Motor neuron (in vitro differentiated cells): ENCODE measurements at regions not wholly inside any gene's neighbourhood (a gene's known extent, or its start where the extent isn't known, plus 50 kb on each side); places are given as distances from the start of the nearest gene placed in this dataset.
A peak's percentile ranks its signal among the peaks of the same experiment; 100 is the strongest.

Experiments used
- ATAC-seq, 8 experiments: fragments of 200-7000 bp; cut with Tn5 transposase; replicated peaks in 6 of 8; 2 replicates each; pipeline ENCODE4 v1.8.0; 2021; ENCODE audit warnings: mild to moderate bottlenecking in 8 of 8, moderate library complexity in 8 of 8
- H3K27ac ChIP-seq, 2 donors: fragments of 250-450 bp; sonication (Bioruptor Pico); 2 replicates each; pipeline ENCODE4 v1.9.0; 2021; ENCODE audit warnings: antibody characterized with exemption in 2 of 2, mild to moderate bottlenecking in 2 of 2, moderate library complexity in 1 of 2
- H3K4me1 ChIP-seq, 2 donors: fragments of 250-450 bp; sonication (Bioruptor Pico); replicated peaks in 1 of 2; 2 replicates each; pipeline ENCODE4 v1.6.1; 2021; ENCODE audit warnings: antibody characterized with exemption in 2 of 2, mild to moderate bottlenecking in 2 of 2, moderate library complexity in 1 of 2
- H3K4me3 ChIP-seq, 5 donors: fragments of 250-450 bp; sonication (Bioruptor Pico); 2 replicates each; pipeline ENCODE4 v1.9.0; 2021; ENCODE audit warnings: antibody characterized with exemption in 5 of 5, mild to moderate bottlenecking in 5 of 5, moderate library complexity in 4 of 5
- WGBS, 10 experiments: fragments of 450-650 bp; shearing (Covaris generic); methylation state at CpG; one replicate each; pipeline ENCODE4 v1.0.0; 2022; 5-methylcytosine and 5-hydroxymethylcytosine counted together
- in situ Hi-C, 9 experiments: fragments of 400-800 bp; cut with MboI; loops; one replicate each; pipeline ENCODE4 v1.15.0; 2021; ENCODE audit warnings: low sequenced_read_pairs in 9 of 9, low pct_unique_long_range_greater_than_20kb in 2 of 9; ENCODE audit not compliant: unreplicated experiment in 9 of 9

- ATAC-seq: no peak
- WGBS, 10 experiments: 3 to 97% (median 90%) methylated on average over 2 to 5 of the region's 5 CpGs
- in situ Hi-C loops: no loop called here
- no peak overlapping the region for H3K4me3 ChIP-seq
- no peak overlapping the region for H3K27ac ChIP-seq
- H3K4me1 ChIP-seq: no peaks in the 10 kb centered on the region
These were observed 402.9 kb upstream of the MAP3K7 start for GRCh38 chr6:90989763-90990162.

GRCh38 chr6:90984066-90984465 lies 397.2 kb upstream of the MAP3K7 start:
- ATAC-seq: no peak
- Histone ChIP-seq H3K4me3 (no peak overlapping the region), H3K27ac (no peak overlapping the region), H3K4me1 (peaks cover 0 to under 1% of the 10 kb centered on the region in 2 donors)
- in situ Hi-C loops: no loop called here
- 0 to 100% (median 78%) methylated on average over 1 to 3 of the region's 3 CpGs; no CpG with 5 or more reads in 2 of the 10 experiments for WGBS, 10 experiments

- WGBS, 10 experiments: 0 to 70% (median 35%) methylated on average over 1 to 4 of the region's 4 CpGs; no CpG with 5 or more reads in 4 of the 10 experiments
- Histone ChIP-seq H3K4me1 (peaks cover 0 to 4% of the 10 kb centered on the region in 2 donors), H3K4me3 (no peak overlapping the region), H3K27ac (no peak overlapping the region)
- ATAC-seq: no peak
- in situ Hi-C loops: no loop called here
These were observed 396.6 kb upstream of the MAP3K7 start for GRCh38 chr6:90983462-90983861.

GRCh38 chr6:90982581-90982980 lies 395.7 kb upstream of the MAP3K7 start:
- no peak for ATAC-seq
- H3K4me1 ChIP-seq: peaks cover 0 to 4% of the 10 kb centered on the region in 2 donors
- H3K4me3 ChIP-seq: no peak overlapping the region
- H3K27ac ChIP-seq: no peak overlapping the region
- WGBS, 10 experiments: 0 to 95% (median 81%) methylated on average over 1 to 4 of the region's 7 CpGs; no CpG with 5 or more reads in 2 of the 10 experiments
- in situ Hi-C loops: no loop called here

GRCh38 chr6:90982051-90982450 lies 395.2 kb upstream of the MAP3K7 start:
- H3K27ac ChIP-seq: no peak overlapping the region
- 20 to 100% (median 96%) methylated on average over 1 to 3 of the region's 3 CpGs; no CpG with 5 or more reads in 2 of the 10 experiments for WGBS, 10 experiments
- H3K4me3 ChIP-seq: no peak overlapping the region
- peak in 1 of 8 experiments; percentile 39 for ATAC-seq
- in situ Hi-C loops: no loop called here
- peaks cover 0 to 4% of the 10 kb centered on the region in 2 donors for H3K4me1 ChIP-seq

GRCh38 chr6:90978046-90978445 lies 391.2 kb upstream of the MAP3K7 start:
- ATAC-seq: peak in 2 of 8 experiments; percentile 27 to 56
- WGBS, 10 experiments: 0 to 90% (median 59%) methylated on average over 2 to 4 of the region's 4 CpGs; no CpG with 5 or more reads in 1 of the 10 experiments

GRCh38 chr6:90977513-90977912 lies 390.6 kb upstream of the MAP3K7 start:
- Histone ChIP-seq H3K27ac (no peak overlapping the region), H3K4me1 (peaks cover 0 to 9% of the 10 kb centered on the region in 2 donors), H3K4me3 (no peak overlapping the region)
- no peak for ATAC-seq
- WGBS, 10 experiments: 0 to 100% (median 18%) methylated on average over 1 of the region's 1 CpG; no CpG with 5 or more reads in 1 of the 10 experiments
- in situ Hi-C loops: no loop called here

More at GRCh38 chr6:90978046-90978445, 391.2 kb upstream of the MAP3K7 start:
- peaks cover 0 to 8% of the 10 kb centered on the region in 2 donors for H3K4me1 ChIP-seq
- no peak overlapping the region for H3K27ac ChIP-seq
- in situ Hi-C loops: no loop called here
- H3K4me3 ChIP-seq: no peak overlapping the region

GRCh38 chr6:90976341-90976740 lies 389.5 kb upstream of the MAP3K7 start:
- WGBS, 10 experiments: 6 to 100% (median 80%) methylated on average over 1 to 2 of the region's 2 CpGs; no CpG with 5 or more reads in 3 of the 10 experiments
- Histone ChIP-seq H3K27ac (no peak overlapping the region), H3K4me1 (peaks cover 0 to 11% of the 10 kb centered on the region in 2 donors), H3K4me3 (no peak overlapping the region)
- ATAC-seq: peak in 1 of 8 experiments; percentile 18
- in situ Hi-C loops: no loop called here

- H3K27ac ChIP-seq: no peak overlapping the region
- 0 to 100% (median 75%) methylated on average over 1 to 2 of the region's 2 CpGs; no CpG with 5 or more reads in 2 of the 10 experiments for WGBS, 10 experiments
- H3K4me1 ChIP-seq: peaks cover 0 to 11% of the 10 kb centered on the region in 2 donors
- H3K4me3 ChIP-seq: no peak overlapping the region
- no peak for ATAC-seq
- in situ Hi-C loops: no loop called here
These were observed 388.9 kb upstream of the MAP3K7 start for GRCh38 chr6:90975741-90976140.

- ATAC-seq: peak in 3 of 8 experiments; percentile 36 to 61 (median 44)
- peaks cover 0 to 6% of the 10 kb centered on the region in 2 donors for H3K4me1 ChIP-seq
- in situ Hi-C loops: no loop called here
- no peak overlapping the region for H3K4me3 ChIP-seq
- no peak overlapping the region for H3K27ac ChIP-seq
These were observed 386.3 kb upstream of the MAP3K7 start for GRCh38 chr6:90973188-90973587.

GRCh38 chr6:90970672-90971071 lies 383.8 kb upstream of the MAP3K7 start:
- Histone ChIP-seq H3K27ac (no peak overlapping the region), H3K4me1 (peaks cover 0 to 6% of the 10 kb centered on the region in 2 donors), H3K4me3 (no peak overlapping the region)
- in situ Hi-C loops: no loop called here
- no peak for ATAC-seq

- H3K4me3 ChIP-seq: no peak overlapping the region
- ATAC-seq: no peak
- no peak overlapping the region for H3K27ac ChIP-seq
- peaks cover 0 to under 1% of the 10 kb centered on the region in 2 donors for H3K4me1 ChIP-seq
- in situ Hi-C loops: no loop called here
- 25 to 100% (median 81%) methylated on average over 1 to 3 of the region's 3 CpGs; no CpG with 5 or more reads in 2 of the 10 experiments for WGBS, 10 experiments
These were observed 380.6 kb upstream of the MAP3K7 start for GRCh38 chr6:90967471-90967870.

- Histone ChIP-seq H3K27ac (no peak overlapping the region), H3K4me3 (no peak overlapping the region), H3K4me1 (no peaks in the 10 kb centered on the region)
- in situ Hi-C loops: no loop called here
- 0 to 93% (median 80%) methylated on average over 1 to 2 of the region's 2 CpGs; no CpG with 5 or more reads in 5 of the 10 experiments for WGBS, 10 experiments
- peak in 2 of 8 experiments; percentile 82 to 88 for ATAC-seq
These were observed 373.5 kb upstream of the MAP3K7 start for GRCh38 chr6:90960324-90960723.

- Histone ChIP-seq H3K4me3 (no peak overlapping the region), H3K4me1 (no peaks in the 10 kb centered on the region), H3K27ac (no peak overlapping the region)
- WGBS, 10 experiments: 22 to 100% (median 78%) methylated on average over 1 to 3 of the region's 3 CpGs
- no peak for ATAC-seq
- in situ Hi-C loops: no loop called here
These were observed 368.4 kb upstream of the MAP3K7 start for GRCh38 chr6:90955246-90955645.
